ENCODE measurements at regions not wholly inside any gene's neighbourhood (a gene's known extent, or its start where the extent isn't known, plus 50 kb on each side); places are given as distances from the start of the nearest gene placed in this dataset.

- TF ChIP-seq CTCF (conservative IDR thresholded peaks at IDR 0.05; ENCODE audit: low read depth, low read length), result no peak
- TF ChIP-seq EZH2 (IDR thresholded peaks at IDR 0.05; ENCODE audit: low read length, unreplicated experiment), result no peak
Measured at GRCh38 chr10:107232013-107232412, 67.5 kb upstream of the SORCS1 start.
